ENCODE measurements at regions not wholly inside any gene's neighbourhood (a gene's known extent, or its start where the extent isn't known, plus 50 kb on each side); places are given as distances from the start of the nearest gene placed in this dataset.

- TF ChIP-seq POLR2AphosphoS5 (IDR thresholded peaks at IDR 0.05) (no peak), CTCF (IDR thresholded peaks at IDR 0.05) (no peak), POLR2A (IDR thresholded peaks at IDR 0.05) (no peak), EP300 (IDR thresholded peaks at IDR 0.05) (no peak)
These were observed 58.2 kb upstream of the SLC25A33 start for GRCh38 chr1:9481048-9481447.

All from suprapubic skin (tissue), 4 donors.